Urothelium cell line (cell line): ENCODE measurements at regions not wholly inside any gene's neighbourhood (a gene's known extent, or its start where the extent isn't known, plus 50 kb on each side); places are given as distances from the start of the nearest gene placed in this dataset.
"Not testable (repeated sequence)": the region's sequence is repeated elsewhere in the genome, so short reads cannot be mapped to it uniquely, and the experiment has no call there.

Experiments
- DNase-seq: peaks from one replicate; pipeline ENCODE4 v3.0.0; 2011; ENCODE audit warnings: low spot score, mixed read lengths
- FAIRE-seq: peaks from 2 replicates; lab custom pipeline; 2011; peaks lifted over from hg19 to GRCh38; lab: Jason Lieb, UNC

- no peak for DNase-seq
- no peak for FAIRE-seq
Measured at GRCh38 chr2:238710787-238711186, 137.1 kb upstream of the TWIST2 start.

- DNase-seq, result no peak
- no peak for FAIRE-seq
Measured at GRCh38 chr2:238711346-238711745, 136.5 kb upstream of the TWIST2 start.

- no peak for FAIRE-seq
Measured at GRCh38 chr2:238712011-238712410, 135.9 kb upstream of the TWIST2 start.

GRCh38 chr2:238713198-238713826, 134.6 kb upstream of the TWIST2 start:
- DNase-seq (no peak), FAIRE-seq (peak; percentile 99)

More at GRCh38 chr2:238712011-238712410, 135.9 kb upstream of the TWIST2 start:
- no peak for DNase-seq

- no peak for FAIRE-seq
- DNase-seq, result peak; percentile 25
Measured at GRCh38 chr2:238714038-238714528, 133.8 kb upstream of the TWIST2 start.

- DNase-seq (no peak), FAIRE-seq (no peak)
Measured at GRCh38 chr2:238716171-238716570, 131.7 kb upstream of the TWIST2 start.

GRCh38 chr2:238716585-238716984, 131.3 kb upstream of the TWIST2 start:
- no peak for DNase-seq
- FAIRE-seq, result no peak

GRCh38 chr2:238717084-238717483, 130.8 kb upstream of the TWIST2 start:
- FAIRE-seq, result no peak
- no peak for DNase-seq

- no peak for FAIRE-seq
- no peak for DNase-seq
Measured at GRCh38 chr2:238719641-238720040, 128.2 kb upstream of the TWIST2 start.

GRCh38 chr2:238720232-238720672, 127.6 kb upstream of the TWIST2 start:
- DNase-seq, result peak; percentile 78
- FAIRE-seq, result peak; percentile 59

- DNase-seq (no peak), FAIRE-seq (no peak)
Measured at GRCh38 chr2:238722181-238722580, 125.7 kb upstream of the TWIST2 start.

GRCh38 chr2:238722883-238723282, 125.0 kb upstream of the TWIST2 start:
- no peak for FAIRE-seq
- no peak for DNase-seq

GRCh38 chr2:238723740-238724320, 124.1 kb upstream of the TWIST2 start:
- not testable (repeated sequence) for DNase-seq, FAIRE-seq

- DNase-seq, result no peak
- FAIRE-seq, result no peak
Measured at GRCh38 chr2:238724728-238725127, 123.2 kb upstream of the TWIST2 start.

GRCh38 chr2:238725298-238725697, 122.6 kb upstream of the TWIST2 start:
- DNase-seq (no peak), FAIRE-seq (no peak)

- no peak for FAIRE-seq
Measured at GRCh38 chr2:238726670-238727584, 121.0 kb upstream of the TWIST2 start.

GRCh38 chr2:238727585-238728329, 120.1 kb upstream of the TWIST2 start:
- no peak for DNase-seq
- no peak for FAIRE-seq

More at GRCh38 chr2:238726670-238727584, 121.0 kb upstream of the TWIST2 start:
- DNase-seq, result no peak

- FAIRE-seq, result no peak
- DNase-seq, result no peak
Measured at GRCh38 chr2:238728330-238729260, 119.3 kb upstream of the TWIST2 start.

- FAIRE-seq (no peak), DNase-seq (no peak)
Measured at GRCh38 chr2:238729261-238729935, 118.5 kb upstream of the TWIST2 start.
